H1 (cell line): ENCODE measurements at regions not wholly inside any gene's neighbourhood (a gene's known extent, or its start where the extent isn't known, plus 50 kb on each side); places are given as distances from the start of the nearest gene placed in this dataset.

Source experiments
- CTCF ChIA-PET: fragments of 300-600 bp; sonication (Branson Sonifier 250); formaldehyde crosslinking; loops from one replicate; lab custom pipeline; 2021; ENCODE audit not compliant: partially characterized antibody; lab: Charles Lee
- POLR2A ChIA-PET: fragments of 300-600 bp; sonication (Branson Sonifier 250); formaldehyde crosslinking; loops from one replicate; lab custom pipeline; 2021; ENCODE audit warnings: inconsistent platforms; ENCODE audit not compliant: partially characterized antibody; lab: Charles Lee
- DNase-seq, 2 experiments: peaks; one replicate each; pipeline versions ENCODE4 v3.0.0 to v3.0.0-alpha.2; 2010 to 2022; ENCODE audit warnings: low spot score in 2 of 2, low read depth in 1 of 2, mixed read lengths in 1 of 2
- FAIRE-seq: peaks from 2 replicates; lab custom pipeline; 2011; peaks lifted over from hg19 to GRCh38; lab: Jason Lieb, UNC
- H2AFZ ChIP-seq: 2 replicates; pipeline ENCODE4 v1.8.1; 2012; ENCODE audit warnings: low read length, inconsistent platforms
- H2AK5ac ChIP-seq: 2 replicates; pipeline ENCODE4 v1.6.1; 2013; ENCODE audit warnings: low read depth, low read length
- H2BK120ac ChIP-seq: replicated peaks from 2 replicates; pipeline ENCODE3; 2013; ENCODE audit warnings: low read depth, low read length, inconsistent platforms
- H2BK12ac ChIP-seq: 2 replicates; pipeline ENCODE4 v1.6.1; 2013; ENCODE audit warnings: low read depth, low read length
- H2BK15ac ChIP-seq: 2 replicates; pipeline ENCODE4 v1.6.1; 2013; ENCODE audit warnings: low read length
- H2BK20ac ChIP-seq: 2 replicates; pipeline ENCODE4 v1.6.1; 2013; ENCODE audit warnings: low read length
- H2BK5ac ChIP-seq: 2 replicates; pipeline ENCODE4 v1.6.1; 2013; ENCODE audit warnings: low read depth, low read length
- H3K14ac ChIP-seq: 2 replicates; pipeline ENCODE4 v1.6.1; 2013; ENCODE audit warnings: inconsistent platforms; ENCODE audit not compliant: insufficient read length
- H3K18ac ChIP-seq: 2 replicates; pipeline ENCODE4 v1.6.1; 2013; ENCODE audit warnings: low read length; ENCODE audit errors: extremely low read depth
- H3K23ac ChIP-seq: 2 replicates; pipeline ENCODE4 v1.6.1; 2013; ENCODE audit warnings: inconsistent platforms; ENCODE audit not compliant: insufficient read length
- H3K23me2 ChIP-seq: 2 replicates; pipeline ENCODE4 v1.6.1; 2013; ENCODE audit warnings: low read depth, low read length
- H3K27ac ChIP-seq: 2 replicates; pipeline ENCODE4 v1.6.1; 2011; ENCODE audit warnings: low read depth, low read length, inconsistent platforms
- H3K27me3 ChIP-seq, 4 experiments: replicated peaks in 1 of 4; 1 replicate in 1 of 4; 2 replicates in 3 of 4; pipeline versions ENCODE4 v1.6.1 to v1.8.1; 2011 to 2013; ENCODE audit warnings: low read length in 3 of 4, mild to moderate bottlenecking in 3 of 4, inconsistent platforms in 2 of 4, mixed read lengths in 2 of 4, moderate library complexity in 1 of 4; ENCODE audit not compliant: control insufficient read depth in 3 of 4, insufficient read depth in 3 of 4; ENCODE audit errors: extremely low read depth in 1 of 4
- H3K36me3 ChIP-seq, 4 experiments: 2 replicates each; pipeline versions ENCODE4 v1.6.1 to v1.8.1; 2011 to 2013; ENCODE audit warnings: mild to moderate bottlenecking in 4 of 4, low read length in 3 of 4, moderate library complexity in 2 of 4, control low read depth in 1 of 4, inconsistent platforms in 1 of 4; ENCODE audit not compliant: insufficient read depth in 4 of 4, control insufficient read depth in 2 of 4
- H3K4ac ChIP-seq: replicated peaks from 2 replicates; pipeline ENCODE3; 2013; ENCODE audit warnings: low read length, low read depth, mixed read lengths, inconsistent platforms; ENCODE audit not compliant: insufficient read length
- H3K4me1 ChIP-seq, 4 experiments: replicated peaks in 1 of 4; 1 replicate in 1 of 4; 2 replicates in 3 of 4; pipeline versions ENCODE4 v1.6.1 to v1.8.1; 2011 to 2013; ENCODE audit warnings: low read length in 3 of 4, inconsistent platforms in 2 of 4, mixed read lengths in 1 of 4; ENCODE audit not compliant: insufficient read depth in 4 of 4, control insufficient read depth in 3 of 4
- H3K4me2 ChIP-seq, 2 experiments: 2 replicates each; pipeline versions ENCODE4 v1.6.1 to v1.8.1; 2011 to 2013; ENCODE audit warnings: low read depth in 2 of 2, low read length in 2 of 2, control low read depth in 1 of 2, inconsistent platforms in 1 of 2, mild to moderate bottlenecking in 1 of 2; ENCODE audit not compliant: insufficient read depth in 1 of 2
- H3K4me3 ChIP-seq, 4 experiments: fragments of 200-600, 300-600 bp in 1 of 4; sonication (generic), shearing (Covaris generic), sonication (Bioruptor Twin) in 1 of 4; 2 replicates each; pipeline versions ENCODE4 v1.5.1 to v1.8.1; 2011 to 2016; ENCODE audit warnings: low read length in 4 of 4, low read depth in 3 of 4, control low read depth in 2 of 4, inconsistent platforms in 2 of 4, mild to moderate bottlenecking in 2 of 4, mixed read lengths in 1 of 4, moderate library complexity in 1 of 4; ENCODE audit not compliant: insufficient read depth in 2 of 4; ENCODE audit errors: extremely low read depth in 1 of 4
- H3K56ac ChIP-seq: replicated peaks from 2 replicates; pipeline ENCODE3; 2013; ENCODE audit warnings: low read depth, mild to moderate bottlenecking, mixed read lengths, low read length, inconsistent platforms; ENCODE audit not compliant: insufficient read length
- H3K79me1 ChIP-seq: 2 replicates; pipeline ENCODE4 v1.6.1; 2013; ENCODE audit warnings: low read depth, low read length, control low read depth
- H3K79me2 ChIP-seq, 2 experiments: 2 replicates each; pipeline versions ENCODE4 v1.6.1 to v1.8.1; 2012 to 2013; ENCODE audit warnings: low read length in 2 of 2, mild to moderate bottlenecking in 2 of 2, inconsistent platforms in 1 of 2; ENCODE audit not compliant: insufficient read depth in 2 of 2, control insufficient read depth in 1 of 2
- H3K9ac ChIP-seq, 4 experiments: replicated peaks in 1 of 4; 1 replicate in 1 of 4; 2 replicates in 3 of 4; pipeline versions ENCODE4 v1.6.1 to v1.8.1; 2011 to 2013; ENCODE audit warnings: low read depth in 3 of 4, low read length in 3 of 4, control low read depth in 2 of 4, mild to moderate bottlenecking in 2 of 4, moderate library complexity in 2 of 4, inconsistent platforms in 1 of 4; ENCODE audit errors: extremely low read depth in 1 of 4
- H3K9me3 ChIP-seq, 2 experiments: 2 replicates each; pipeline versions ENCODE4 v1.6.1 to v1.8.1; 2012 to 2013; ENCODE audit warnings: mild to moderate bottlenecking in 2 of 2, moderate library complexity in 2 of 2, control low read depth in 1 of 2, inconsistent platforms in 1 of 2, low read depth in 1 of 2, low read length in 1 of 2, mixed read lengths in 1 of 2; ENCODE audit not compliant: insufficient read depth in 2 of 2
- H4K20me1 ChIP-seq, 2 experiments: replicated peaks in 1 of 2; 2 replicates each; pipeline versions ENCODE3 to v1.8.1; 2011 to 2013; ENCODE audit warnings: inconsistent platforms in 2 of 2, low read length in 2 of 2, mild to moderate bottlenecking in 1 of 2; ENCODE audit not compliant: insufficient read depth in 2 of 2, control insufficient read depth in 1 of 2
- H4K5ac ChIP-seq: 2 replicates; pipeline ENCODE4 v1.6.1; 2013; ENCODE audit warnings: low read length, low read depth, mixed read lengths, inconsistent platforms; ENCODE audit not compliant: insufficient read length
- H4K8ac ChIP-seq: 2 replicates; pipeline ENCODE4 v1.8.0; 2013; ENCODE audit warnings: mild to moderate bottlenecking, moderate library complexity, low read length, inconsistent platforms; ENCODE audit not compliant: insufficient read depth; ENCODE audit errors: extremely low read depth
- H4K91ac ChIP-seq: replicated peaks from 2 replicates; pipeline ENCODE3; 2013; ENCODE audit warnings: low read length, mixed read lengths, inconsistent platforms; ENCODE audit not compliant: insufficient read length
- BACH1 ChIP-seq: IDR thresholded peaks from 2 replicates; pipeline ENCODE4 v1.6.1; 2012; ENCODE audit warnings: low read length, improper control_type of control experiment
- HDAC2 ChIP-seq, 2 experiments: fragments of 300-600 bp in 1 of 2; sonication (generic) in 1 of 2; IDR thresholded peaks; 2 replicates each; pipeline ENCODE4 v1.6.1; 2011 to 2012; ENCODE audit warnings: low read depth in 2 of 2, low read length in 2 of 2, mild to moderate bottlenecking in 2 of 2, moderate library complexity in 2 of 2, borderline replicate concordance in 1 of 2, inconsistent platforms in 1 of 2
- TAF1 ChIP-seq: IDR thresholded peaks from 2 replicates; pipeline ENCODE4 v1.6.1; 2011; ENCODE audit warnings: mild to moderate bottlenecking, low read depth, low read length
- WGBS, 2 experiments: shearing (Covaris generic) in 1 of 2; methylation state at CpG; one replicate each; pipeline versions ENCODE4 v1.1.6 to v1.1.7; 2013 to 2015; ENCODE audit warnings: low lambda C conversion rate in 2 of 2, mixed read lengths in 2 of 2, inconsistent platforms in 1 of 2, low coverage in 1 of 2, missing lambda C conversion rate in 1 of 2; ENCODE audit not compliant: insufficient replicate concordance in 2 of 2, insufficient coverage in 1 of 2, insufficient read length in 1 of 2; ENCODE audit errors: extremely low coverage in 1 of 2, missing lambda C conversion rate in 1 of 2; 5-methylcytosine and 5-hydroxymethylcytosine counted together

DNA sequence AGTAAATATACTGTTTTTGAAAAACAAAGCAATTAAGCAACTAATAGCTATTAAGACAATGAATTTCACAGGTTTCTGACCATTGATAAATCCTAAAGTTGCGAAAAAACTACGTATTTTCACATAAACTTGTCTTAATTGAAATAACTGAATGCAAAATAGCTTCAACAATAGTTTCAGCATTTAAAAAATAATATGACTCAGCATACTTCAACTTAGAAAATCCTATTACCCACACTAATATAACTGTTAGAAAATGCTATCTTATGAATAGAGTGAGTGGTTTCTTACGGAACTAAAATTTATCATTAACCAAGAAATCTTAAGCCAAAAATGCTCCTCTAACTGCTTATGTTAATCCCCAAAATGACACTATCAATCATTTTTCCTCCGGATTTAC, 183.9 kb downstream of the AVL9 start:
- Histone ChIP-seq H2BK5ac (no peak overlapping the region), H3K27ac (no peak overlapping the region), H4K91ac (no peak overlapping the region), H3K79me1 (no peaks in the 10 kb centered on the region), H4K5ac (no peak overlapping the region), H2BK12ac (no peak overlapping the region), H2BK15ac (no peak overlapping the region), H3K4me3 (no peak overlapping the region), H4K20me1 (no peaks in the 10 kb centered on the region), H3K79me2 (no peaks in the 10 kb centered on the region), H2AFZ (no peak overlapping the region), H2BK20ac (no peak overlapping the region), H2BK120ac (no peak overlapping the region), H3K36me3 (peaks cover 0 to 14% (median 1%) of the 10 kb centered on the region in 4 experiments; a peak in 3 of 8 replicates), H4K8ac (no peak overlapping the region), H3K27me3 (no peaks in the 10 kb centered on the region), H3K4ac (no peak overlapping the region), H3K18ac (no peak overlapping the region), H3K4me1 (peaks cover 4 to 13% (median 9%) of the 10 kb centered on the region in 4 experiments), H3K9ac (no peak overlapping the region), H2AK5ac (no peak overlapping the region), H3K23ac (no peak overlapping the region), H3K14ac (no peak overlapping the region), H3K23me2 (no peaks in the 10 kb centered on the region), H3K56ac (no peak overlapping the region), H3K9me3 (peaks cover 5 to 16% of the 10 kb centered on the region in 2 experiments; a peak in 3 of 4 replicates), H3K4me2 (no peak overlapping the region)
- FAIRE-seq (no peak), DNase-seq (no peak)
- POLR2A ChIA-PET = interaction anchor here (1.2 to 1.9 kb wide), 2 partner anchors 8 to 9 kb away, joined by 3 to 6 read pairs; no protein-coding TSS in a partner anchor
- CTCF ChIA-PET = no interaction called here
- 93% methylated on average over 4 of the region's 4 CpGs; no CpG with 5 or more reads in 1 of the 2 experiments for WGBS, 2 experiments
- TF ChIP-seq TAF1 (no peak), BACH1 (no peak), HDAC2 (IDR thresholded peaks at IDR 0.05; ENCODE audit: borderline replicate concordance in 1 of 2, low read depth in 2 of 2, low read length in 2 of 2) (no peak)
